Testis (tissue), 2 donors: ENCODE measurements at regions not wholly inside any gene's neighbourhood (a gene's known extent, or its start where the extent isn't known, plus 50 kb on each side); places are given as distances from the start of the nearest gene placed in this dataset.

Experiments used
- CTCF ChIP-seq, 3 experiments: fragments of 450-650 bp in 2 of 3; fragments of 200-600 bp in 1 of 3; sonication (generic) in 1 of 3; IDR thresholded peaks; one replicate each; pipeline ENCODE4 v1.5.1; 2016 to 2019; ENCODE audit warnings: antibody characterized with exemption in 3 of 3, mild to moderate bottlenecking in 2 of 3, moderate library complexity in 1 of 3
- POLR2A ChIP-seq: fragments of 450-650 bp; IDR thresholded peaks from one replicate; pipeline ENCODE4 v1.6.1; 2017; ENCODE audit warnings: antibody characterized with exemption, mild to moderate bottlenecking, moderate library complexity

DNA sequence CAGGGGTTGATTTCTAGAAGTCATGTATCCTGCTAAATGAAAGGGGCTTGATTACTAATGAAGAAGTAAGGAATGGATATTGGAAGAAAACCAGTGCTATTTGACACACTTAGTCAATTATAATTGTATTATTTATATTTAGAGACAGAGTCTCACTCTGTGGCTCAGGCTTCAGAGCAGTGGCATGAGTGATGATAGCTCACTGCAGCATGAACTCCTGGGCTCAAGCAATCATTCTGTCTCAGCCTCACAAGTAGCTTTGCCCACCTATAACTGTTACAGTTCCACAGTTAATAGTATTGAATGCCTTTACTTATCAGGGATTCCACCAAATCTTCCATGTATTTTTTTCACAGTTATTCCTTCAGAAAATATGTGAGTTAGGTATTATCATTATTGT is 432.0 kb upstream of the TGFBR2 start:
- no peak for TF ChIP-seq CTCF (IDR thresholded peaks at IDR 0.05)
- TF ChIP-seq POLR2A: no peak
